ENCODE measurements at regions not wholly inside any gene's neighbourhood (a gene's known extent, or its start where the extent isn't known, plus 50 kb on each side); places are given as distances from the start of the nearest gene placed in this dataset.
A peak's percentile ranks its signal among the peaks of the same experiment; 100 is the strongest.
"Not testable (repeated sequence)": the region's sequence is repeated elsewhere in the genome, so short reads cannot be mapped to it uniquely, and the experiment has no call there.

GRCh38 chr7:9725940-9726663 lies 1247.6 kb upstream of the PHF14 start:
- not testable (repeated sequence) for DNase-seq

GRCh38 chr7:9726811-9727210 lies 1246.9 kb upstream of the PHF14 start:
- DNase-seq, result not testable (repeated sequence)

GRCh38 chr7:9727467-9727869 lies 1246.2 kb upstream of the PHF14 start:
- not testable (repeated sequence) for DNase-seq

GRCh38 chr7:9728014-9728657 lies 1245.5 kb upstream of the PHF14 start:
- not testable (repeated sequence) for DNase-seq

DNA sequence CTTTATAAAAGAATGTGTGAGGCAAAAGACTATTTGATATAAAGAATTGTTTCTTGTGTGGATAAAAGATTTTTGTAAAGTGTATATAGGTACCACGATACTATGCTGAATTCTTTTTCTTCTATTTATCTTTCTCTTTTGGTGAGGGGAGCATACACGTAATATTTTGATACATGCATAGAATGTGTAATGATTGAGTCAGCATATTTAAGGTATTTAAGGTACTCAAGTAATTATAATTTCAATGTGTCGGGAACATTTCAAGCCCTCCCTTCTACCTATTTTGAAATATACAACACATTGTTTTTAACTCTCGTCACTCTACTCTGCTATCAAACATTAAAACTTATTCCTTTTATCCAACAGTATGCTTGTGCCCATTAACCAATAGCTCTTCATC lies 1221.6 kb upstream of the PHF14 start:
- no peak for DNase-seq

DNA sequence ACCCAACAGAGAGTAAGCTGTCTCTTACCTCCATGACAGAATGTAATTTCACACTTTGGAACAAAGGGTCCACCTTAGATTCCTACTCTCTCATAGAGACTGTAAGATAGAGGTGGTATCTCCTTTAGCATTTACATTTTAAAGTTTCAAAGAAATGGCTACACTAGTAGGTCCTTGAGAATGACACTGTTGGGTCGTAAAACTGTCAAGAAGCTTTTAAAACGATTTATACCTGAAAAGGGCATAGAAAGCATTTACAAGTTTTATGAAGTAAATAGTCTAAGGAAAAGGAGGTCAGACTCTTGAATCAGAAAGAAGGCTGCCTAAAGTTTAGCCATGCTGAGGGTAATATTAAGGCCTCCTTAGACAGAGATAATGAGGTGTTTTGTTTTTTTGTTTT lies 1212.4 kb upstream of the PHF14 start:
- no peak for DNase-seq

DNA sequence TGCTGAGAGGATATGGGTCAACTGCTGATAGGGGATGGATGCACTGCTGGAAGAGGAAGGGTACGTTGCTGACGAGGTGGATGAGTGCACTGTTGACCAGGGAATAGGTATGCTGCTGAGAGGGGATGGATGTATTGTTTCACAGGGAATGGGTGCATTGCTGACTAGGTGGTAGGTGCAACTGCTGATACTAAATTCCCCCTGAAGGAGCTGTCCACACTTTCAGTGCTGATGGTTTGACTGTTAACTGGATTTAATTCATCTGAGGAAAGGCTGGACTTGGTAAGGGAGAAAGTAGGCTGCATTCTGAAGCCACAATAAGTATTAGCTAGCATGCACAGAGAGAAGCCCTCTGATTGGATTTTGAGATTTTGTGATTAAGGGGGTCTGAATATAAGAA lies 1196.8 kb upstream of the PHF14 start:
- no peak for DNase-seq

DNA sequence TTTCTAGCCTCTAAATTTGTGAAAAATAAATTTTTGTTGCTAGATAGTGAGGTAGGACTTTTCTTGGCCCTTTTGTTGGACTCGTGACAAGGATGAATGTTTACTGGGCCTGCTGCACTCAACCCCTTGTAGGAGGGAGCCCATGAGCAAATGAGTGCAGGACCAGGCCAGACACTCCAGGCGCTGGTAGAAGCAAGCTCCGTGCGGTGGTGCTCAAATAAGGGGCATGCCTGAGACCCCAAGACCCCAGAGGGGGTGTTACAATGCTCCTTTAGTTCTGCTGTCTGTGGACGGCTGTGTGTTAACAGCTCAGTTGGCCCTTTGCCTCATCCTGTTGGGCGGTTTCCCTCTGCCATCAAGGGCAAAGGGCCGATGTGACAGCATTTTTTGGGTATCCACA lies 1195.3 kb upstream of the PHF14 start:
- peak; percentile 23 for DNase-seq

- no peak for DNase-seq
Measured at GRCh38 chr7:9781710-9782109, 1192.0 kb upstream of the PHF14 start.

DNA sequence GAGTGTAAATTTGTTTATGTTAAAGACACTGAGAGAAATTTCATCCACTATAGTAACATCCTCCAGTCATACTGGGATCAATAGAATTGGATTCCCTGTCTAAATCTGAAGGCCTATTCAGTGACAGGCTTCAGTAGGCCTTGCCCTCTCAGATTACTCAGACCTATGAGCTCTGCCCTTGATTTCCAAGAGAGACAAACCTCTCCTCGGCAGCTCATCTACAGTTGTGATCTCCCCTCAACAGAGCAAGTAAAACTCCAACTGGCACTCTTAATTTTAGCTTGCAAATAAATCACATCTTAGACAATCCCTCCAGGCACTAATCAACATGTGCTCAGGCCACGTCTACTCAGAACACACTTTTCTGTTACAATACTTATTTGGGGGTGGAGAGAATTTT lies 1191.4 kb upstream of the PHF14 start:
- DNase-seq, result no peak

- DNase-seq, result no peak
Measured at GRCh38 chr7:9785211-9785610, 1188.5 kb upstream of the PHF14 start.

GRCh38 chr7:9796241-9796640 lies 1177.4 kb upstream of the PHF14 start:
- DNase-seq, result no peak

- DNase-seq, result no peak
Measured at GRCh38 chr7:9822458-9823290, 1151.0 kb upstream of the PHF14 start.

DNA sequence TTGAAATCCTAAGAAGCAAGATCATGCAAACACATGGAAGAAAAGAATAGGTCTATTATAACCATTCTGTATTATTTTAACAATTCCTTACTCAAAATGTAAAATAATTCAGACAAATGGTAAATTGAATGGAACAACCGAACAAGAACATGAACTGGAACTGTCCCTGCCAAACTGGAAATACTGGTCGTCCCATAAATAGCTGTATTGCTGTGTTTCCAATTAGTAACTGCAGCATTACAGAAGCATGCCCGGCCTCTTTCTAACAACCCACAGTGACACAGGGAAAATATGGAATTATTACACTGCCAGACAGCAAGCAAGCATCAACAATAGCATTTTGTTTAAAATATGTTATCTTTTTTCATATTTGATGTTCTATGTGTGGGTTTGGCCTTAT lies 1138.5 kb upstream of the PHF14 start:
- no peak for DNase-seq

GRCh38 chr7:9836671-9837070 lies 1137.0 kb upstream of the PHF14 start:
- no peak for DNase-seq

GRCh38 chr7:9842301-9842700 lies 1131.4 kb upstream of the PHF14 start:
- DNase-seq, result no peak

GRCh38 chr7:9846902-9847301 lies 1126.8 kb upstream of the PHF14 start:
- no peak for DNase-seq

DNA sequence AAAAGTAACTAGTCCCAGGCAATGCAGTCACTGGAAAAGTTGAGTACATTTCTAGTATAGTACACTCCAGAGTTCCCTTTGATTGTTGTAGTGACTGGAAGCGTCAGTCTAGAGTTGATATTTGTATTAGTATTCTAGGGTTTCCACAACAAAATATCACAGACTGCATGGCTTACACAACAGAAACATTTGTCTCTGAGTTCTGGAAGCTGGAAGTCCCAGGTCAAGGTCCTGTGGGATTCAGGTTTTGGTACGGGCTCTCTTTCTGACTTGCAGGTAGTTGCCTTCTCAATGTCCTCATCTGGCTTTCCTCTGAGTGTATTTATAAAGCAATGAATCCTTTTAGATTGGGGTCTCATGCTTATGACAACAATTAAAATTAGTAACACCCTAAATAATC lies 1119.1 kb upstream of the PHF14 start:
- no peak for DNase-seq

DNA sequence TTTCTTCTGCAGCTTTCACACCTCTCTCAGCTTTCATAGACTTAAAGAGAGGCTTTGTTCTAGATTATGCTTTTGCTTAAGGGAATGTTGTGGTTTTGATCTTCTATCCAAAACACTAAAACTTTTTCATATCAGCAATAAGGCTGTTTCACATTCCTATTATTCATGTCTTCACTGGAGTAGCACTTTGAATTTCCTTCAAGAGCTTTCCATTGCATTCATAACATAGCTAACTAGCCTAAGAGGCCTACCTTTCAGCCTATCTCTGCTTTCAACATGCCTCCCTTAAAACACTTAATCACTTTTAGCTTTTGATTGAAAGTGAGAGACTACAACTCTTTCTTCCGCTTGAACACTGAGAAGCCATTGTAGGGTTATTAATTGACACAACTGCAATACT lies 1117.0 kb upstream of the PHF14 start:
- DNase-seq, result no peak

DNA sequence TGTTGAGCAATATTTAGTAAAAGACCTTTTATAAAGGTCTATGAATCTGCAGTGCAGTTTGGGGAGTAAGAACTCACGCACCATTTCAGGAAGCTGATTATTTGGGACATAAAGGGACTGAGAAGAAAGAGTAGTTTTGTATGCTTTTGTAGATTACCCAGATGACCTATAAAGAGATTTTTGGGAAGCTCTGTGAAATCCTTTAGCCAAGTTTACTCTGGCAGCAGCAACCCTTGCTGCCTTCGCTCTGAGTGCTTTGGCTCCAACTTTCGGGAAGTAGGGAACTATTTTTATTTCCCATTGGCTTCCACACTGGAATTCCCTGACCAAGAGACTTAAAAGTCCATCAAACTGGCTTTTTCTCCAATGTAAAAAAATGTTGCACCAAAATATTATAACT lies 1110.1 kb upstream of the PHF14 start:
- peak; percentile 37 for DNase-seq

GRCh38 chr7:9869151-9869550 lies 1104.5 kb upstream of the PHF14 start:
- DNase-seq, result no peak

GRCh38 chr7:9869566-9869965 lies 1104.1 kb upstream of the PHF14 start:
- no peak for DNase-seq

DNA sequence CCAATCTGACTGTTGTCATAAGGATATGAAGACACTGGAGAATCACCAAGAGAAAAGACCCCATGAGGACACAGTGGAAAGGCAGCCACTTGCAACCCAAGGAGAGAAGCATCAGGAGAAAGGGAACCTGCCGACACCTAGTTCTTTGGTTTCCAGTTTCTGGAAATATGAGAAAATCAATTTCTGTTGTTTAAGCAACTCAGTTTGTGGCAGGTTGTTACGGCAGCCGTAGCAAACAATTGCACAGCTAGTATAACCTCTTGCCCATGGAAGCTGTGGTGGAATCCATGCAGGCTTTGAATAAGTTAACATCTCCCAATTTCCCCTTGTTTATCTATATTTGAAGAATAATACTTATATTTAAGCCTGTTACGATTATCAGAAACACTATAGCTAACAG lies 1103.0 kb upstream of the PHF14 start:
- no peak for DNase-seq

GRCh38 chr7:9874182-9874581 lies 1099.5 kb upstream of the PHF14 start:
- no peak for DNase-seq

All from left hindlimb (tissue), 1 donor.